ENCODE measurements at regions not wholly inside any gene's neighbourhood (a gene's known extent, or its start where the extent isn't known, plus 50 kb on each side); places are given as distances from the start of the nearest gene placed in this dataset.

GRCh38 chr5:128826275-128826674 is 139.0 kb upstream of the SLC27A6 start:
- no peaks in the 10 kb centered on the region for H3K9me3 ChIP-seq
- CTCF ChIA-PET: no interaction called here
- WGBS (ENCODE audit: missing lambda C conversion rate): 18% methylated on average over 1 of the region's 1 CpG
- no peak for ATAC-seq
- POLR2A ChIA-PET: no interaction called here
- H3K27ac ChIP-seq: no peak overlapping the region
- H3K4me3 ChIP-seq: no peak overlapping the region
- H3K4me1 ChIP-seq: no peaks in the 10 kb centered on the region
- FAIRE-seq: no peak
- no peak for DNase-seq (ENCODE audit: low read depth in 1 of 2, low spot score in 1 of 2)
- H3K4me2 ChIP-seq: no peak overlapping the region
- no peak for TF ChIP-seq MAZ (IDR thresholded peaks at IDR 0.05; ENCODE audit: borderline replicate concordance, low read depth, low read length)
- no peak for TF ChIP-seq ZFP36 (IDR thresholded peaks at IDR 0.05; ENCODE audit: borderline replicate concordance, partially characterized antibody)
- no peak for TF ChIP-seq TP53 (CRISPR knock-in tag; IDR thresholded peaks at IDR 0.05)
- TF ChIP-seq MAFK (IDR thresholded peaks at IDR 0.05; ENCODE audit: partially characterized antibody): no peak
- TF ChIP-seq MAX (IDR thresholded peaks at IDR 0.05): no peak
- TF ChIP-seq BCL3 (IDR thresholded peaks at IDR 0.05): no peak
- no peak for TF ChIP-seq RCOR1 (IDR thresholded peaks at IDR 0.05; ENCODE audit: low read depth, low read length)
- TF ChIP-seq PHF8 (IDR thresholded peaks at IDR 0.05; ENCODE audit: borderline replicate concordance, low read depth): no peak
- no peak for TF ChIP-seq TFCP2L1 (CRISPR knock-in tag; IDR thresholded peaks at IDR 0.05)
- TF ChIP-seq FOXS1 (CRISPR knock-in tag; IDR thresholded peaks at IDR 0.05): no peak
- no peak for TF ChIP-seq USF2 (IDR thresholded peaks at IDR 0.05)

- CTCF ChIA-PET: interaction anchor here (1.3 kb wide), 1 partner anchor 10 kb away, joined by 3 read pairs; no protein-coding TSS in a partner anchor
- Histone ChIP-seq H3K9me3 (no peaks in the 10 kb centered on the region), H3K4me3 (no peak overlapping the region), H3K27ac (no peak overlapping the region), H3K4me1 (no peaks in the 10 kb centered on the region), H3K4me2 (no peak overlapping the region)
- 34% methylated on average over 5 of the region's 5 CpGs for WGBS (ENCODE audit: missing lambda C conversion rate)
- ATAC-seq (no peak), FAIRE-seq (no peak), DNase-seq (ENCODE audit: low read depth in 1 of 2, low spot score in 1 of 2) (no peak)
- TF ChIP-seq ELK1 (IDR thresholded peaks at IDR 0.05; ENCODE audit: low read depth, low read length) (no peak), PHF8 (IDR thresholded peaks at IDR 0.05; ENCODE audit: borderline replicate concordance, low read depth) (no peak), TP53 (CRISPR knock-in tag; IDR thresholded peaks at IDR 0.05) (no peak), HEYL (CRISPR knock-in tag; IDR thresholded peaks at IDR 0.05) (no peak), KDM1A (IDR thresholded peaks at IDR 0.05; ENCODE audit: low read depth) (no peak), SREBF2 (IDR thresholded peaks at IDR 0.05) (no peak), JUNB (IDR thresholded peaks at IDR 0.05) (no peak), POLR2A (IDR thresholded peaks at IDR 0.05; ENCODE audit: low read length) (no peak), HDAC2 (IDR thresholded peaks at IDR 0.05) (no peak), REST (IDR thresholded peaks at IDR 0.05) (no peak), HES2 (IDR thresholded peaks at IDR 0.05) (no peak), RCOR1 (IDR thresholded peaks at IDR 0.05; ENCODE audit: low read depth, low read length) (no peak), SMC3 (IDR thresholded peaks at IDR 0.05) (no peak), TFCP2L1 (CRISPR knock-in tag; IDR thresholded peaks at IDR 0.05) (no peak)
- POLR2A ChIA-PET: no interaction called here
Observed at GRCh38 chr5:128836571-128836970, 128.7 kb upstream of the SLC27A6 start.
